DOHH2 (cell line): ENCODE measurements at regions not wholly inside any gene's neighbourhood (a gene's known extent, or its start where the extent isn't known, plus 50 kb on each side); places are given as distances from the start of the nearest gene placed in this dataset.

Experiments used
- H3F3A ChIP-seq: fragments of 200-600 bp; sonication (generic), shearing (Covaris generic); 2 replicates; pipeline ENCODE4 v1.6.0; 2016; ENCODE audit warnings: antibody characterized with exemption, mild to moderate bottlenecking; ENCODE audit not compliant: control insufficient read depth, insufficient read depth
- H3K27ac ChIP-seq: fragments of 200-600 bp; sonication (generic); 2 replicates; pipeline ENCODE4 v1.5.1; 2014; ENCODE audit warnings: low read depth, mild to moderate bottlenecking, low read length, moderate library complexity
- H3K27me3 ChIP-seq: fragments of 200-600 bp; sonication (generic); 2 replicates; pipeline ENCODE4 v1.6.1; 2014; ENCODE audit warnings: mild to moderate bottlenecking, low read length, mixed read lengths; ENCODE audit not compliant: control insufficient read depth
- H3K36me3 ChIP-seq: fragments of 200-600 bp; sonication (generic); 2 replicates; pipeline ENCODE4 v1.6.1; 2014; ENCODE audit warnings: mild to moderate bottlenecking, low read length, moderate library complexity, mixed read lengths; ENCODE audit not compliant: control insufficient read depth
- H3K4me1 ChIP-seq: fragments of 200-600 bp; sonication (generic); 2 replicates; pipeline ENCODE4 v1.6.1; 2014; ENCODE audit warnings: mild to moderate bottlenecking, low read length, mixed read lengths; ENCODE audit not compliant: control insufficient read depth
- H3K4me2 ChIP-seq: fragments of 200-600 bp; sonication (generic); 2 replicates; pipeline ENCODE4 v1.6.0; 2014; ENCODE audit warnings: mild to moderate bottlenecking, low read length, moderate library complexity
- H3K4me3 ChIP-seq: fragments of 200-600 bp; sonication (generic); 2 replicates; pipeline ENCODE4 v1.5.1; 2014; ENCODE audit warnings: mild to moderate bottlenecking, low read length, mixed read lengths
- H3K79me2 ChIP-seq: fragments of 200-600 bp; sonication (generic); 2 replicates; pipeline ENCODE4 v1.6.1; 2014; ENCODE audit warnings: mild to moderate bottlenecking, low read length, mixed read lengths; ENCODE audit not compliant: control insufficient read depth
- H3K9me2 ChIP-seq: fragments of 200-600 bp; sonication (generic); replicated peaks from 2 replicates; pipeline ENCODE4 v1.6.1; 2014; ENCODE audit warnings: mild to moderate bottlenecking, low read length, mixed read lengths; ENCODE audit not compliant: control insufficient read depth
- H3K9me3 ChIP-seq: fragments of 200-600 bp; sonication (generic); 2 replicates; pipeline ENCODE4 v1.6.1; 2014; ENCODE audit warnings: antibody characterized with exemption, low read length, mixed read lengths; ENCODE audit not compliant: control insufficient read depth, insufficient read depth
- H4K20me1 ChIP-seq: fragments of 200-600 bp; sonication (generic); 2 replicates; pipeline ENCODE4 v1.6.0; 2014; ENCODE audit warnings: low read depth, mild to moderate bottlenecking, antibody characterized with exemption, low read length, moderate library complexity; ENCODE audit not compliant: control insufficient read depth, insufficient read depth
- CTCF ChIP-seq: fragments of 200-600 bp; sonication (generic); IDR thresholded peaks from one replicate; pipeline ENCODE4 v1.5.1; 2014; ENCODE audit warnings: antibody characterized with exemption, mild to moderate bottlenecking, low read depth, low read length; ENCODE audit not compliant: poor library complexity, severe bottlenecking
- EZH2phosphoT487 ChIP-seq: fragments of 200-600 bp; sonication (generic); IDR thresholded peaks from 2 replicates; pipeline ENCODE4 v1.6.1; 2017; ENCODE audit warnings: borderline replicate concordance, mild to moderate bottlenecking, antibody characterized with exemption, low read length, moderate library complexity, mixed read lengths

GRCh38 chr1:9473032-9473807 lies 66.0 kb upstream of the SLC25A33 start:
- no peaks in the 10 kb centered on the region for H3K36me3 ChIP-seq
- no peak for TF ChIP-seq EZH2phosphoT487
- TF ChIP-seq CTCF = no peak
- no peak overlapping the region for H3K4me2 ChIP-seq
- H4K20me1 ChIP-seq = no peaks in the 10 kb centered on the region
- no peak overlapping the region for H3K4me3 ChIP-seq
- no peaks in the 10 kb centered on the region for H3K4me1 ChIP-seq
- H3K27ac ChIP-seq = no peak overlapping the region
- H3K79me2 ChIP-seq = no peaks in the 10 kb centered on the region
- peaks cover 3% of the 10 kb centered on the region; the same call in 1 of the 2 replicates for H3K9me3 ChIP-seq
- H3F3A ChIP-seq = no peaks in the 10 kb centered on the region
- H3K9me2 ChIP-seq = no peaks in the 10 kb centered on the region
- peaks cover 4% of the 10 kb centered on the region; the same call in 1 of the 2 replicates for H3K27me3 ChIP-seq

GRCh38 chr1:9475061-9475627 lies 64.1 kb upstream of the SLC25A33 start:
- H3K4me2 ChIP-seq = no peak overlapping the region
- no peak overlapping the region for H3K4me3 ChIP-seq
- H3K27me3 ChIP-seq = peaks cover 4% of the 10 kb centered on the region; the same call in 1 of the 2 replicates
- H3K4me1 ChIP-seq = no peaks in the 10 kb centered on the region
- H3F3A ChIP-seq = no peaks in the 10 kb centered on the region
- H4K20me1 ChIP-seq = no peaks in the 10 kb centered on the region
- H3K79me2 ChIP-seq = no peaks in the 10 kb centered on the region
- no peaks in the 10 kb centered on the region for H3K9me2 ChIP-seq
- TF ChIP-seq EZH2phosphoT487 = no peak
- no peaks in the 10 kb centered on the region for H3K36me3 ChIP-seq
- peaks cover 3% of the 10 kb centered on the region; the same call in 1 of the 2 replicates for H3K9me3 ChIP-seq
- no peak overlapping the region for H3K27ac ChIP-seq

GRCh38 chr1:9476790-9477463 lies 62.3 kb upstream of the SLC25A33 start:
- peaks cover 10% of the 10 kb centered on the region; the same call in 1 of the 2 replicates for H3K27me3 ChIP-seq
- no peaks in the 10 kb centered on the region for H3K79me2 ChIP-seq
- no peaks in the 10 kb centered on the region for H3K9me2 ChIP-seq
- H3F3A ChIP-seq = no peaks in the 10 kb centered on the region
- no peaks in the 10 kb centered on the region for H4K20me1 ChIP-seq
- no peak overlapping the region for H3K27ac ChIP-seq
- peaks cover 3% of the 10 kb centered on the region; the same call in 1 of the 2 replicates for H3K9me3 ChIP-seq
- no peaks in the 10 kb centered on the region for H3K4me1 ChIP-seq
- no peak for TF ChIP-seq EZH2phosphoT487
- no peak for TF ChIP-seq CTCF
- no peak overlapping the region for H3K4me2 ChIP-seq
- no peak overlapping the region for H3K4me3 ChIP-seq
- H3K36me3 ChIP-seq = no peaks in the 10 kb centered on the region
